Lung (tissue), 11 donors: ENCODE measurements at regions not wholly inside any gene's neighbourhood (a gene's known extent, or its start where the extent isn't known, plus 50 kb on each side); places are given as distances from the start of the nearest gene placed in this dataset.
A peak's percentile ranks its signal among the peaks of the same experiment; 100 is the strongest.

Source experiments
- ATAC-seq: fragments of 200-7000 bp; cut with Tn5 transposase; one replicate; pipeline ENCODE4 v1.9.1; 2020; ENCODE audit warnings: moderate number of reproducible peaks; ENCODE audit not compliant: insufficient read depth, low FRiP score
- DNase-seq, 3 donors: peaks; one replicate each; pipeline ENCODE4 v3.0.0-alpha.2; 2013 to 2017
- H3K27ac ChIP-seq, 2 donors: one replicate each; pipeline ENCODE4 v1.5.1; 2013; ENCODE audit warnings: mild to moderate bottlenecking in 2 of 2, moderate library complexity in 2 of 2, control low read depth in 1 of 2, inconsistent platforms in 1 of 2, low read depth in 1 of 2, low read length in 1 of 2
- H3K27me3 ChIP-seq, 3 donors: one replicate each; pipeline ENCODE4 v1.5.1; 2013; ENCODE audit warnings: low read length in 2 of 3; ENCODE audit not compliant: control insufficient read depth in 3 of 3, insufficient read depth in 3 of 3
- H3K36me3 ChIP-seq, 4 donors: one replicate each; pipeline ENCODE4 v1.5.1; 2013; ENCODE audit warnings: low read length in 4 of 4, mild to moderate bottlenecking in 1 of 4, moderate library complexity in 1 of 4; ENCODE audit not compliant: control insufficient read depth in 4 of 4, insufficient read depth in 4 of 4
- H3K4me1 ChIP-seq, 5 donors: one replicate each; pipeline ENCODE4 v1.5.1; 2013; ENCODE audit warnings: low read length in 5 of 5, mild to moderate bottlenecking in 2 of 5, moderate library complexity in 1 of 5; ENCODE audit not compliant: control insufficient read depth in 5 of 5, insufficient read depth in 5 of 5
- H3K4me3 ChIP-seq: one replicate; pipeline ENCODE4 v1.5.1; 2013; ENCODE audit warnings: mild to moderate bottlenecking, control low read depth, moderate library complexity
- H3K9ac ChIP-seq, 2 donors: one replicate each; pipeline ENCODE4 v1.5.1; 2013; ENCODE audit warnings: low read length in 2 of 2, control low read depth in 1 of 2; ENCODE audit not compliant: insufficient read depth in 1 of 2
- H3K9me3 ChIP-seq, 4 donors: one replicate each; pipeline ENCODE4 v1.5.1; 2013; ENCODE audit warnings: low read length in 3 of 4, mild to moderate bottlenecking in 1 of 4, moderate library complexity in 1 of 4; ENCODE audit not compliant: control insufficient read depth in 4 of 4, insufficient read depth in 3 of 4
- CTCF ChIP-seq: IDR thresholded peaks from 2 replicates; pipeline ENCODE4 v1.5.1; 2012; ENCODE audit warnings: mild to moderate bottlenecking; ENCODE audit errors: control extremely low read depth, extremely low read depth
- WGBS, 2 donors: extraction: QIAGEN DNeasy Blood & Tissue Kit; methylation state at CpG; one replicate each; pipeline ENCODE4 v1.1.7; 2013; 5-methylcytosine and 5-hydroxymethylcytosine counted together
- donor health status: control.
- donor health status: control.
- donor health status: Bipolar disorder and iron deficiency.
- donor health status: healthy.
- donor health status: DM: yes; HTN: yes; CAD: no.

GRCh38 chr10:85413570-85413969 is 953.0 kb downstream of the GRID1 start:
- Histone ChIP-seq H3K36me3 (no peaks in the 10 kb centered on the region), H3K27me3 (no peaks in the 10 kb centered on the region), H3K9ac (no peak overlapping the region), H3K4me1 (no peaks in the 10 kb centered on the region), H3K9me3 (peaks cover 0 to 3% (median 1%) of the 10 kb centered on the region in 4 donors), H3K4me3 (no peak overlapping the region), H3K27ac (no peak overlapping the region)
- TF ChIP-seq CTCF: no peak
- ATAC-seq: no peak
- DNase-seq: no peak
- 71 to 73% methylated on average over 5 of the region's 5 CpGs for WGBS, 2 donors

- 58 to 68% methylated on average over 8 of the region's 8 CpGs for WGBS, 2 donors
- H3K9ac ChIP-seq: no peak overlapping the region
- no peaks in the 10 kb centered on the region for H3K9me3 ChIP-seq
- no peaks in the 10 kb centered on the region for H3K4me1 ChIP-seq
- no peak for TF ChIP-seq CTCF
- H3K27ac ChIP-seq: no peak overlapping the region
- H3K27me3 ChIP-seq: no peaks in the 10 kb centered on the region
- no peak overlapping the region for H3K4me3 ChIP-seq
- ATAC-seq (no peak), DNase-seq (peak in 1 of 3 donors; percentile 5)
- H3K36me3 ChIP-seq: no peaks in the 10 kb centered on the region
Measured at GRCh38 chr10:85420501-85421191, 945.9 kb downstream of the GRID1 start.

- H3K9me3 ChIP-seq: no peaks in the 10 kb centered on the region
- H3K36me3 ChIP-seq: no peaks in the 10 kb centered on the region
- WGBS, 2 donors: 90 to 92% methylated on average over 9 of the region's 9 CpGs
- H3K4me1 ChIP-seq: no peaks in the 10 kb centered on the region
- H3K4me3 ChIP-seq: no peak overlapping the region
- no peak overlapping the region for H3K27ac ChIP-seq
- no peaks in the 10 kb centered on the region for H3K27me3 ChIP-seq
- H3K9ac ChIP-seq: no peak overlapping the region
- no peak for ATAC-seq
- no peak for DNase-seq
- no peak for TF ChIP-seq CTCF
Measured at GRCh38 chr10:85421421-85421820, 945.2 kb downstream of the GRID1 start.

GRCh38 chr10:85429126-85429525 is 937.5 kb downstream of the GRID1 start:
- no peak for ATAC-seq
- no peak overlapping the region for H3K9ac ChIP-seq
- H3K27me3 ChIP-seq: no peaks in the 10 kb centered on the region
- H3K4me3 ChIP-seq: no peak overlapping the region
- no peak for TF ChIP-seq CTCF
- 72 to 78% methylated on average over 3 of the region's 3 CpGs for WGBS, 2 donors
- H3K36me3 ChIP-seq: no peaks in the 10 kb centered on the region
- H3K27ac ChIP-seq: no peak overlapping the region
- no peak for DNase-seq
- no peaks in the 10 kb centered on the region for H3K9me3 ChIP-seq
- H3K4me1 ChIP-seq: no peaks in the 10 kb centered on the region
